GM10266 (cell line): ENCODE measurements at regions not wholly inside any gene's neighbourhood (a gene's known extent, or its start where the extent isn't known, plus 50 kb on each side); places are given as distances from the start of the nearest gene placed in this dataset.

Experiments
- DNase-seq: peaks from one replicate; pipeline ENCODE4 v3.0.0; 2012; ENCODE audit errors: extremely low spot score
- CTCF ChIP-seq: IDR thresholded peaks from 2 replicates; pipeline ENCODE4 v1.5.1; 2012; ENCODE audit warnings: mild to moderate bottlenecking, low read depth; ENCODE audit not compliant: control insufficient read depth, insufficient read depth; ENCODE audit errors: missing control alignments

GRCh38 chr13:61812286-61812685 lies 396.6 kb upstream of the PCDH20 start:
- TF ChIP-seq CTCF = no peak
- no peak for DNase-seq

- DNase-seq = no peak
- no peak for TF ChIP-seq CTCF
These were observed 394.4 kb upstream of the PCDH20 start for GRCh38 chr13:61810065-61810464.

DNA sequence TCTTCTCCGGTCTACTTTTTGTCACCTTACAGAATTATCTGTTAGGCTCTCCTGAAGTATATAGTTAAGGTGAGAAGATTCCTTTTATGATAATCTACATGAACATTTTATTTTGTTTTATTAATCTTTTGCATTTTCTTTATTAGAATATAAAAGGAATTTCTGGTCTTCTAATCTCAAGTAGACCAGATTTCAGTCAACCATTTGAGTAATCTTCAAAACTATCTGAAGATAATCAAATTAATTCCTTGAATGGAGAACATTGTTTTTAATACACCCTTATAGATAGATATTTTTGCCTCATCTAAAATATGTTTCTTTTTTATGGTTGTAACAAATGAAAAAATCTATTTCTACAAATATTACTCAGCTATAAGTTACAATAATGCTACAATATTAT lies 381.7 kb upstream of the PCDH20 start:
- no peak for DNase-seq
- no peak for TF ChIP-seq CTCF

- no peak for DNase-seq
- TF ChIP-seq CTCF = no peak
These were observed 379.9 kb upstream of the PCDH20 start for GRCh38 chr13:61795580-61795979.

DNA sequence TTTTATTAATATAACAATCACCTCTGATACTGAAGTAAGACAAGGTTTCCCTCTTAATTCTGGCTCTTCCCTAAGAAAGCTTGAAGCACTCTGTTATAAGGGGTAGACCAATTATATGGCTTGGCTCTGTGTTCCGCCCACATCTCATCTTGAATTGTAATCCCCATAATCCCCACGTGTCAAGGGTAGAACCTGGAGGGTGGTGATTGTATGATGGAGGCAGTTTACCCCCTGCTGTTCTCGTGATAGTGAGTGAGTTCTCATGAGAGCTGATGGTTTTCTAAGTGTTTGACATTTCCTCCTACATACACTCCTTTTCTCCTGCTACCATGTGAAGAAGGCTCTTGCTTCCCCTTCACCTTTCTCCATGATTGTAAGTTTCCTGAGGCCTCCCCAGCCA lies 363.8 kb upstream of the PCDH20 start:
- DNase-seq = no peak
- TF ChIP-seq CTCF = no peak

DNA sequence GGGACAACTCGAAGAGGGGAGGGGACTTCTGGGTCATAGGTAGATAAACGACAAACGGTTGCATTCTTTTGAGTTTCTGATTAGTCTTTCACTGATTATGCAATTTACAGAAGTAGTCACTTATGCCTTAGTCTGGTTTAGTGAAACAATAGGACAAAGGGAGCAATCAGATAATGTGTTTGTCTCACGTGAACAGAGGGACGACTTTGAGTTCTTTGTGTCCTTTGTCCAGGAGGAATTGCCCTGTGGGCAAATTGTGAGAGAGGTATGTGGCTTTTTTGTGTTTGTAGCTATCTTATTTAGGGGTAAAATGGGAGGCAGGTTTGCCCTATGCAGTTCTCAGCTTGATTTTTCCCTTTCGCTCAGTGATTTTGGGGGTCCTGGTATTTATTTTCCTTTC lies 362.9 kb upstream of the PCDH20 start:
- no peak for DNase-seq
- no peak for TF ChIP-seq CTCF

DNA sequence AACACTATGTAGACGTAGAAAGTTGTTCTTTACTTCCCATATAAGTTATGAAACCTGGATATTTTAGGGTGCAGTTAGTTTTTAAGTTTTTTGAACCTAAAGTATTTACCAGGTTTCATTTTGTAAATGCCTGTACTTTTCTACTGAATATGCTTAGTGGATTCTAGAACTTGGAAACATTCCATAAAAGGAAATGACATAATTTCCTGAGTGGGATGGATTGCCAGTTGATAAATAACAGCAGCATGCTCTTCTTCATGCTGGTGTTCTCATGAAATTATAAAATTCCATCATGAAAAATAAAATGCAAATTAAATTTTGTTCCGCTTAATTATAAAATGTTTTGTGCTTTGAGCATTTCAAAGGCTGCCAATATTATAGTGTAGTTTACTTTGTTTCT lies 362.2 kb upstream of the PCDH20 start:
- no peak for DNase-seq
- no peak for TF ChIP-seq CTCF

DNA sequence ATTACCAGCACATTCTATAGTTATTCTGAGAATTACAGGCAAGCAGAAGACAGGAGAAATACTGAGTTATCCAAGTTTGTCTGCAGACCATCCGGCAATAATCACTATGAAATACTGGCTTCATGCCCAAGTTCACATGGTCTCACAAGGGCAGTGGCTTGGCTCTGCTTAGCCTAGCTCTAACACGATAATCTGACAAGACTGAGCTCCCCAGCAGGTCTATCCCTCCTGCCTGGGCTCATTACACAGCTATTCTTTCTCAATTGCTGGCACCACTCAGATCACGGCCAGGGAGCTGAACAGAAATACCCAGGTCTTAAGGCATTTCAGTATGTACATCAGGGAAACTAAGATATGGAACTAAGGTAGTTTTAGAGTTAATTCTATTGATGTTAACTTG lies 361.6 kb upstream of the PCDH20 start:
- DNase-seq = no peak
- no peak for TF ChIP-seq CTCF
